ENCODE measurements at regions not wholly inside any gene's neighbourhood (a gene's known extent, or its start where the extent isn't known, plus 50 kb on each side); places are given as distances from the start of the nearest gene placed in this dataset.

DNA sequence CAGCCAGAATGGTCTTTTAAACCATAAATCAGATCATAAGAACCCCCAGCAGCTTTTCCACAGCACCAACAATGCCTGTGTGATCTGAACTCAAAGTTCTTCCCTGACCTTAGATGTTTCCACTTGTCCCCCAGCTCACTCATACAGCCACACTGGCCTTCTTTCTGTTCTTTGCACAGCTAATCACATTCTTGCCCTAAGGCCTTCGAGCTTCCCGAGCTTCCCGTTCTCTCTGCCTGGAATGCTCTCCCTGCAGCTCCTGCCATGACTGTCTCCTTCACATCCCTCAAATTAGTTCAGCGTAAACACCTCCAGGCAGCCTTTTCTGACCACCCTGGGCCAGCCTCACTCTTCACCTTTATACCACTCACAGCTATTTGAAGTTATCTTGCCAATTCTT is 166.8 kb upstream of the NFE2L3 start:
- Histone ChIP-seq H3K4me2 (ENCODE audit: low read length) (no peak overlapping the region), H3K4me3 (ENCODE audit: low read length) (no peak overlapping the region), H2AFZ (ENCODE audit: low read length) (no peak overlapping the region), H3K9ac (ENCODE audit: low read length) (no peak overlapping the region), H3K9me3 (ENCODE audit: low read length) (no peaks in the 10 kb centered on the region), H3K27me3 (ENCODE audit: low read length) (peaks cover 74% of the 10 kb centered on the region), H3K9me2 (replicated peaks; ENCODE audit: low read length) (no peaks in the 10 kb centered on the region), H4K20me1 (ENCODE audit: low read length) (no peaks in the 10 kb centered on the region), H3K79me2 (ENCODE audit: low read length) (no peaks in the 10 kb centered on the region), H3K4me1 (ENCODE audit: insufficient read depth, low read length) (no peaks in the 10 kb centered on the region), H3K27ac (ENCODE audit: low read length) (no peak overlapping the region), H3K36me3 (ENCODE audit: low read depth, low read length) (no peaks in the 10 kb centered on the region), H3F3A (ENCODE audit: low read length, unreplicated experiment) (no peaks in the 10 kb centered on the region)
- ChIA-PET CTCF (no interaction called here), POLR2A (ENCODE audit: unreplicated experiment) (no interaction called here)
- no peak for TF ChIP-seq EZH2phosphoT487 (IDR thresholded peaks at IDR 0.05; ENCODE audit: borderline replicate concordance, low read length)
- TF ChIP-seq, protein P1, sequence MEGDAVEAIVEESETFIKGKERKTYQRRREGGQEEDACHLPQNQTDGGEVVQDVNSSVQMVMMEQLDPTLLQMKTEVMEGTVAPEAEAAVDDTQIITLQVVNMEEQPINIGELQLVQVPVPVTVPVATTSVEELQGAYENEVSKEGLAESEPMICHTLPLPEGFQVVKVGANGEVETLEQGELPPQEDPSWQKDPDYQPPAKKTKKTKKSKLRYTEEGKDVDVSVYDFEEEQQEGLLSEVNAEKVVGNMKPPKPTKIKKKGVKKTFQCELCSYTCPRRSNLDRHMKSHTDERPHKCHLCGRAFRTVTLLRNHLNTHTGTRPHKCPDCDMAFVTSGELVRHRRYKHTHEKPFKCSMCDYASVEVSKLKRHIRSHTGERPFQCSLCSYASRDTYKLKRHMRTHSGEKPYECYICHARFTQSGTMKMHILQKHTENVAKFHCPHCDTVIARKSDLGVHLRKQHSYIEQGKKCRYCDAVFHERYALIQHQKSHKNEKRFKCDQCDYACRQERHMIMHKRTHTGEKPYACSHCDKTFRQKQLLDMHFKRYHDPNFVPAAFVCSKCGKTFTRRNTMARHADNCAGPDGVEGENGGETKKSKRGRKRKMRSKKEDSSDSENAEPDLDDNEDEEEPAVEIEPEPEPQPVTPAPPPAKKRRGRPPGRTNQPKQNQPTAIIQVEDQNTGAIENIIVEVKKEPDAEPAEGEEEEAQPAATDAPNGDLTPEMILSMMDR (conservative IDR thresholded peaks at IDR 0.05; ENCODE audit: low read depth, low read length), result no peak
- TF ChIP-seq EZH2 (IDR thresholded peaks at IDR 0.05; ENCODE audit: low read length, unreplicated experiment), result no peak
- BruUV-seq (replicated peaks), result no TSS peak
- no peak for ATAC-seq
- intact Hi-C loops (cut with micrococcal nuclease), result no loop called here
- no peak for DNase-seq

DNA sequence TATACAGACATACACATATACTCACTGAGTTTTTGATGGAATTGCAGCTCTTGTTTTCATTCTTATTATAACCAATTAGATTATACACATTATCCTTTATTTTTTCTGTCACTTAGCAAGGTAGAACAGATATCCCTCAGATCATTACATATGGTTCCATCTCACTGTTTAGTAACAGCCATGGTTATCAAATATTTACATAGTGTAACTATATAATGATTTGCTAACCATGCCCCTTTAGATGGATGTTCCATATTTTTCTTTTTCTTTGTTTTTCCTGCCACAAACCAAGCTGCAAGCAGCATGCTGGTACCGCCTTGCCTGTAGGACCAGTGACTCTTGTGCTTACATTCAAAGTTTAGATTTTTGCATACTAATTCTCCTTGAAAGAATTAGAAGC is 163.4 kb upstream of the NFE2L3 start:
- no peak overlapping the region for H2AFZ ChIP-seq (ENCODE audit: low read length)
- H3K9me3 ChIP-seq (ENCODE audit: low read length), result no peaks in the 10 kb centered on the region
- no peak for ATAC-seq
- CTCF ChIA-PET, result no interaction called here
- DNase-seq, result no peak
- intact Hi-C loops (cut with micrococcal nuclease), result no loop called here
- H3K79me2 ChIP-seq (ENCODE audit: low read length), result no peaks in the 10 kb centered on the region
- H4K20me1 ChIP-seq (ENCODE audit: low read length), result no peaks in the 10 kb centered on the region
- POLR2A ChIA-PET (ENCODE audit: unreplicated experiment), result no interaction called here
- no peak overlapping the region for H3K4me2 ChIP-seq (ENCODE audit: low read length)
- H3F3A ChIP-seq (ENCODE audit: low read length, unreplicated experiment), result no peaks in the 10 kb centered on the region
- H3K4me1 ChIP-seq (ENCODE audit: insufficient read depth, low read length), result no peaks in the 10 kb centered on the region
- no peaks in the 10 kb centered on the region for H3K36me3 ChIP-seq (ENCODE audit: low read depth, low read length)
- H3K27ac ChIP-seq (ENCODE audit: low read length), result no peak overlapping the region
- no TSS peak for BruUV-seq (replicated peaks)
- TF ChIP-seq, protein P1 (conservative IDR thresholded peaks at IDR 0.05; ENCODE audit: low read depth, low read length), result no peak
- TF ChIP-seq EZH2 (IDR thresholded peaks at IDR 0.05; ENCODE audit: low read length, unreplicated experiment) (no peak), EZH2phosphoT487 (IDR thresholded peaks at IDR 0.05; ENCODE audit: borderline replicate concordance, low read length) (no peak)
- H3K9ac ChIP-seq (ENCODE audit: low read length), result no peak overlapping the region
- peaks cover 72% of the 10 kb centered on the region for H3K27me3 ChIP-seq (ENCODE audit: low read length)
- H3K9me2 ChIP-seq (replicated peaks; ENCODE audit: low read length), result no peaks in the 10 kb centered on the region
- H3K4me3 ChIP-seq (ENCODE audit: low read length), result no peak overlapping the region

DNA sequence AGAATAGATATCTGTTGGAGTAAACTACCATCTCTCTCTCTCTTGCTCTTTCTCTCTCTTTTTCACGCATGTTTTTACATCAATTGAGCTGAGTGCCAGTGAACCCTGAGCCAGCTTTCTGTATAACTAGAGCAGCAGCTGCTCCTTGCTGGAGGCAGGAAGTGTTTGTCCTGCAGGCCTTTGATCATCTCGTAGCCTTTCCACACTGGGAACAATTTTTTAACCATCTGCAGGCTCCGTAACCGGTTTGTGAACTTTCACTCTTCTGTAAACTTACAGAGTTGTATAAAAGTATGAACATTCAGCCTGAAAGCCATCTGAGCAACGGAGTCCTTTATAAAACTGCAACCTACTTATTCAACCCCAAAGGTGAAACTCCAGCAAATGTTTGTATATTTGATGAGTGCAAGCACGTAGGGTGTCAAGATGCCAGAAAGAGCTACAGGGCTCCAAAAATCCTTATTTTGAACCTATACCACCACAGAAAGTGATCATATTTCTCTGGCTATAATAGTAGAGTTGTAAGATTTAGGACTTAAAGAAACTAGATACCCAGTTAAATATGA is 162.8 kb upstream of the NFE2L3 start:
- Histone ChIP-seq H3K4me1 (ENCODE audit: insufficient read depth, low read length) (no peaks in the 10 kb centered on the region), H4K20me1 (ENCODE audit: low read length) (no peaks in the 10 kb centered on the region), H3K9me3 (ENCODE audit: low read length) (no peaks in the 10 kb centered on the region), H3K36me3 (ENCODE audit: low read depth, low read length) (no peaks in the 10 kb centered on the region), H3K9ac (ENCODE audit: low read length) (no peak overlapping the region), H3K79me2 (ENCODE audit: low read length) (no peaks in the 10 kb centered on the region), H3K27me3 (ENCODE audit: low read length) (peaks cover 68% of the 10 kb centered on the region), H3K4me2 (ENCODE audit: low read length) (no peak overlapping the region), H3K9me2 (replicated peaks; ENCODE audit: low read length) (no peaks in the 10 kb centered on the region), H2AFZ (ENCODE audit: low read length) (no peak overlapping the region), H3K27ac (ENCODE audit: low read length) (no peak overlapping the region), H3F3A (ENCODE audit: low read length, unreplicated experiment) (no peaks in the 10 kb centered on the region), H3K4me3 (ENCODE audit: low read length) (no peak overlapping the region)
- no peak for ATAC-seq
- ChIA-PET POLR2A (ENCODE audit: unreplicated experiment) (no interaction called here), CTCF (no interaction called here)
- intact Hi-C loops (cut with micrococcal nuclease), result no loop called here
- DNase-seq, result no peak
- TF ChIP-seq, protein P1 (conservative IDR thresholded peaks at IDR 0.05; ENCODE audit: low read depth, low read length), result no peak
- TF ChIP-seq EZH2phosphoT487 (IDR thresholded peaks at IDR 0.05; ENCODE audit: borderline replicate concordance, low read length), result no peak
- no peak for TF ChIP-seq EZH2 (IDR thresholded peaks at IDR 0.05; ENCODE audit: low read length, unreplicated experiment)
- no TSS peak for BruUV-seq (replicated peaks)

Data from PC-3 (cell line).